A204.1 (cell line): ENCODE measurements at regions not wholly inside any gene's neighbourhood (a gene's known extent, or its start where the extent isn't known, plus 50 kb on each side); places are given as distances from the start of the nearest gene placed in this dataset.
"Not testable (repeated sequence)": the region's sequence is repeated elsewhere in the genome, so short reads cannot be mapped to it uniquely, and the experiment has no call there.

ENCODE experiments used
- FAIRE-seq: peaks from 2 replicates; lab custom pipeline; 2012; peaks lifted over from hg19 to GRCh38; lab: Jason Lieb, UNC

DNA sequence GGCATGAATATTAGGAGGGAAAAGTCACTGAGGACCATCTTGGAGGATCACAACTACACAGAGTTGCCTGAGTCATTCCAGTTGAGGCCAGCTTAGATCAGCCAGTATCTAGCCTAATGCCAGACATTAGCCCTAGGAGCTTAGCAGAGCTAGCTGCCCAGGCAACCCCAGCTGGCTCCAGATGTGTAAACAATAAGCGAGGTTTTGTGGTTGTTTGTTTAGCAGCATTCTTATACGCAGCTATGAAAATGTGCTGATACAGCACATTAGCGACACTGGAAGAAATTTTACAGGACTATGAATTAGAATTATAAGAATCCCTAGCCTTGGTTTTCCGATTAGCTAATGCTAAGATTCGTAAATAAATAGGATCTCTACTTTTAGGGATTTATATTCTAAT is 59.3 kb downstream of the BTBD3 start:
- no peak for FAIRE-seq

- FAIRE-seq = no peak
Observed at GRCh38 chr20:11978496-11978895, 60.8 kb downstream of the BTBD3 start.

DNA sequence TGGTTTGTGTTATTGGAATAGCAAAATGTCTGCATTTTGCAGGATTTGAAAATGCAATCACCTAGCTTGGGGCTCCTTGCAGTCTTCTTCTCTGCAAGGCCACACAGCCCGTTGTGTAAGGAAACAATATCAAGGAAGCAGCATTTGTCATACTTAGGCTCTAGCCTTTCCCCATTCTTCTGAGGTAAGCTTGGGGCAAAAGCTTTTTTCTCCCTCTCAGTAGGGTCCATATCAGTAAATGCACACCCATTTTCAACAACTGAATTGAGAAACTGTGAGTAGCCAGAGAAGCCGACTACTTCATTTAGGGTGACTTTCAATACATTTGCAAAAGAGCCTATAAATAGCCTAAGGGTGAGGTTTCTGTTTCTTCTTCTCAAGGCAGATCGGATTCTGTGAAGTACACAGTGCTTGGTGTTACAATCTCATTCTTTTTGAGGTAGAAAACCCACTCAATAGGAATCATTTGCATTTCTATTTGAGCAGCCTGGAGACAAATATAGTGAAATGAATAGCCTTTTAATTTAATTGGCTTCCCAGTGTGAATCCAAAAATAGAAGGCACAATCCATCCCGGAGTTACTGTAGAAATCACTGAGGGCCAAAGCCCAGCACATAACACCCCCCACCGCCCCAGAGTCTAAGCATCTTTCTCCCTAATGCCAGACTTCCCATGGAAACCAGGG is 61.8 kb downstream of the BTBD3 start:
- FAIRE-seq = no peak

DNA sequence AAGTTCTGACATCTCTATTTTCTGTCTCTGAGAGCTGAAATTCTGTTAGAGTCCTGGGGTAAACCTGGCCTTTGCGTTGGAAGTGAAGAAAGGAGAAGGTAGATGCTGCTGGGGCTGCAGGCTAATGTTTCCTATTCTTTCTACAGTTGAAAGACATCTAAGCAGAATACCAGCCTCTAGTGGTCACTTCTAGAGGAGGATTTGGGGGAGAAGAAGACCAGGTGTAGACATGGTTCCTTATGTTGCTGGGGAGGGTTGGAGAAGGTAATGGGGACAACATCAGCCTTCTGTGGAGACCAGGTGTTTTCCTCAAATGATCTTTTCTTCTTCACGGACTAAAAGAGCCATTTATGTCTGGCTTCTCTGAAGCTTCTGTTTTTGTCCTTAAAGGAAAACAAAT is 62.6 kb downstream of the BTBD3 start:
- FAIRE-seq = no peak

GRCh38 chr20:11981366-11981947 is 63.8 kb downstream of the BTBD3 start:
- no peak for FAIRE-seq

GRCh38 chr20:11982289-11982954 is 64.7 kb downstream of the BTBD3 start:
- FAIRE-seq = no peak

DNA sequence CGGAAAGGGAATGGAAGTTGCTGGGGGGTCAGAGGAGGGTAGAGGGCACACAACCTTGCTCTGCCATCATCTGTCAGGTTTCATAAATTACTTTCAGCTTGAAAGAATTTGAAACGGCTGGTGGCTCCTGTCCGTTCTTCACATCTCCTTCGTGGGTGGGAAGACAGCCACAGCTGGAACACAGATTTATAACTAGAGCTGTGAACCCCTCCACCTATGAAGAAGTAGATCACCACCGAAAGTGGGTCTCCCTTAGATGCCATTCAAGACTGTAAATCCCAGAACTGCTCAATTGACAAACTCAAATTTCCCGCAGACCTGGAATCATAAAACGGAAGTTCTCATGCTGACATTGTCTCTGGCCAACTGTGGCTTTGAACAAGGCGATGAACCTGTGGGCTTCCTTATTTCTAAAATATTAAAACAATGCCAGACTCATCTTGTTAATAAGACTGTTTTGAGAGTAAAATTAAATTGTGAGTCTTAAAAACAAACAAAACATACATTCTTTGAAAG is 65.3 kb downstream of the BTBD3 start:
- FAIRE-seq = no peak

- no peak for FAIRE-seq
Observed at GRCh38 chr20:11986954-11987353, 69.3 kb downstream of the BTBD3 start.

- no peak for FAIRE-seq
Observed at GRCh38 chr20:11987526-11987925, 69.8 kb downstream of the BTBD3 start.

GRCh38 chr20:11989018-11989771 is 71.5 kb downstream of the BTBD3 start:
- no peak for FAIRE-seq

DNA sequence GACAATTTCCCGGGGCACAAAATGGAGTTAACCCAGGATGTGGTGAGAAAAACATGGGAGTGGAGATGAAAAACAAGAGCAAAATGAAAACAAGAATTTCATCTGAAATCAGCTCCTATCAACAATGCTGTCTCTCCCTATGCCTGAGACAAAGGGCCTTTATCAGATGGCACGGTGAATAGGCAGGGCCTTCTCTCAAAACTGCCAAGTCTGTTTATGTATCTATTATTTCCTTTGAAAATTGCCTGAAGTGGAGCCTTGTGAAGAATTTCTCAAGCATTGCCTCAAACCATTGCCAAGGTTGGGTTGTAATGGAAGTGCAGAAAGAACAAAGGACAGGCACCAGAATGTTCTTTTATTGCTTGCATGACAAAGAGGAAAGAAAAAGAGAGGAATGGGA is 74.7 kb downstream of the BTBD3 start:
- FAIRE-seq = no peak

DNA sequence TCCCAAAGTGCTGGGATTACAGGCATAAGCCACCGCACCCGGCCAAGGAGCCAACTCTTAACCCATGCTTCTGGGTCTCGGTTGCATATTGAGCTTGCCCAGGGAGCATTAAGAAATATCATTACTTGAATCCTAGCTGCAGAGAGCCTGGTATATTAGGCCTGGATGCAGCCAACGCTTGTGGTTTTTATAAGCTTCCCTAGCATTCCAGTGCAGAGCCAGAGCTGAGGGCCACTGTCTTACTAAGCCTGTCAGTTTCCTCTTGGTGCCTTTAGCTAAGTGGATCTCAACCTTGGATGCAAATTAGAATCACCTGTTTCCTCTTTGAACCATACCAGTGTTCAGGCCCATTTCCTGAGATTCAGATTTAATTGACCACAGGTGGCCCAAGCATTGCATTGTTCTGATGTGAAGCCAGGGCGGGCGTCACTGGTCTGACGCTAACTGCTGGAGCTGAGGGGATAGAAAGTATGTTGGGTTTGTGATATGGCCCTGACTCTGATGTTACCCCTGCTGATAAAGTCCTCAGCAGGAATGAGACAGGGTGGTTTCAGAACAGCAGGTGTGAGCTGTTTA is 76.3 kb downstream of the BTBD3 start:
- FAIRE-seq = no peak

DNA sequence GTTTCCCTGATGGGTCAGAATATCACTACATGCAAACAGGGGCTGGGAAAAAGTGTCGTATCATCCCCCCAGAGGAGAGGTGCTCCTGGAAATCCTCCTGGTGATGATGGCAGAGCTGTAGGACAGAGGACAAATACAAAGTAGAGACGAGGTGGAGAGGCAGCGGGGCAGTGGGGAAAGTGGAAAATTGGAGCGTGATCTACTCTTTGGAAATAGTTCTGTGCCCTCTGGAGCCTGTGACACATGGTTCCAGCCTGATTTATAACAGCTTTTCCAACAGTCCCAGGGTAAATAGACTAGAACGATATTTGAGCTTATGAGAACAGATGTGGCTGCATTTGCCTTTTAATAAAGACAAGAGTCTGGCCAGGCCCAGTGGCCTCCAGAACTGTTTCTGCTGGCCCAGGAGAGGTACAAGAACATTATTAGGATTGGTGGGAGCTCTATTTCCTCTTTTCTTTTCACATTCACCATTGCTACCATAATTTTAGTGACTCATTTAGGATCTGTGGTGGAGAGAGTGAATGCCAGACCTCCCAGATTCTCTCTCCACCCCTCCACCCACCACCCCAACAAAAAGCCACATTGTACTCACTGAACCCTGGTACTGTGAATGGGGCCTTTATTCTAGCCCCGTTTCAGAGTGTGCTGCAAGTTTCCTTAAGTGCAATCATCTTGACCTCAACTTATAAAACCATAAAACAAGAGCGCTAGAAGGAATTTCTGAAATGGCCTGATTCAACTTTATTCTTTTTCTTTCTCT is 78.3 kb downstream of the BTBD3 start:
- FAIRE-seq = no peak

GRCh38 chr20:12004776-12005175 is 87.1 kb downstream of the BTBD3 start:
- not testable (repeated sequence) for FAIRE-seq

DNA sequence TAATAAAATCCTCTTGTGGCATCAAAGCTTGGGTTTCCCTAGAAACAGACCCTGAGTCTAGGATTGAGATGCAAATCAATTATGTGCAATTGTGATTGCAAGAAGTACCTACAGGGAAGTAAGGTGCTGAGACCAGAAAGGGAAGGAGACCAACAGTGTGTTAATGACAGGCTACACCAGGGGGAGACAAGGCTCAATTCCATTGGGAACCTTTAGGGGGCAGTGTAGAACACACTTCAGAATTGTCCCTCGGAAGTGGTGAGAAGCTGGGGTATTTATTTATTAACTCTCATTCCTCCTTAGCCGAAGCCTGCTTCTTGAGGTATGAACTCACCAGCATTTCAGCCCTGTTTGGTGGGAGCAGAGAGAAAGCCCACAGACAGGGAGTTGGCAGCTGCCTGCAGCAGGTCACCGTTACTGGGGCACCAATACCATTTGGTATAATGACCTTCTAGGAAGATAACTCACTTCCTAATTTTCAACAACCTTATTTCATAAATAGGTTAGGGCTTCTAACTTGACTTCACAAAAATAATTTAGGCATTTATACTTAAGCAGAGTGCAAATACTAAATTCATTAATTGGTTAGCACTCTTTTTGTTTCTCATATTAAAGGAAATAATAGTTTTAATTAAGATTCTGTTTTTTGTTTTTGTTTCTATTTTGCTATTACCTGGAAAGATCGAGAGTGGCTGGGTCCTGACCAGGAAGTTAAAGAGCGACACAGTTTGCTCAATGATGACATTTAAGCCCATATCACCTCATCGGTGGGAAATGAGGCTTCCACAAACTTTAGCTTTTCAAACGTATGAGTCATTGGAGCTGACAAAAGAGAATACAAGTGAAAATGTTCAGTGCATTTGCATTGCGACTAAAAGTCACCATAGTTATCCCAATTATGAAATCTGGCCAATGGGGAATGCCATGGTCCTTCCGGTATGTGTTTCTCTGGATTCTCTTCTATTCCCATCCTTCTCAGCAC is 94.8 kb downstream of the BTBD3 start:
- FAIRE-seq = no peak

- no peak for FAIRE-seq
Observed at GRCh38 chr20:12014276-12014675, 96.6 kb downstream of the BTBD3 start.

GRCh38 chr20:12014736-12015135 is 97.0 kb downstream of the BTBD3 start:
- FAIRE-seq = no peak

- no peak for FAIRE-seq
Observed at GRCh38 chr20:12016291-12016690, 98.6 kb downstream of the BTBD3 start.

DNA sequence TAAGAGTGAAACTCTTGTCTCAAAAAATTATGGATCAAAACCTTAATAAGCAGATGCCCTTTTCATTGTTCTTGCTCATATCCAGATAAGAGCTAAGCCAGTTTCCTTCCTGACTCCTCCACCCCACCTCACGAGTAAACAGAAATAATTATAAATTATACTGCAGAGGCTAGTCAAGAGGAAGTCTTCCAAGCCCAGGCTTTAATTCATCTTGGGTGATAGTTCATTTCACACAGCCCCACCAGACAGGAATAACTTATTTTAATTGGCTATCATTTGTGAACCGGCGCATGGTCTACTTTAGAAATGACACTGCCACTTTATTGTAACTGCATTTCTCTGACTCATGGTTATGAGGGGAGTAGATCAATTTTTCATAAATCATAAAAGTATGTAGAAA is 102.0 kb downstream of the BTBD3 start:
- FAIRE-seq = no peak

GRCh38 chr20:12020846-12021245 is 103.2 kb downstream of the BTBD3 start:
- FAIRE-seq = no peak
